Heart right ventricle (tissue), 16 donors: ENCODE measurements at regions not wholly inside any gene's neighbourhood (a gene's known extent, or its start where the extent isn't known, plus 50 kb on each side); places are given as distances from the start of the nearest gene placed in this dataset.

Experiments used
- ATAC-seq, 8 donors: fragments of 200-7000 bp; cut with Tn5 transposase; one replicate each; pipeline ENCODE4 v1.9.1; 2020; ENCODE audit warnings: mild to moderate bottlenecking in 8 of 8, moderate library complexity in 8 of 8, moderate number of reproducible peaks in 1 of 8
- DNase-seq, 2 donors: peaks; one replicate each; pipeline ENCODE4 v3.0.0-alpha.2; 2020
- H3K27ac ChIP-seq, 10 donors: fragments of 200-600 bp; sonication (generic) in 2 of 10; one replicate each; pipeline versions ENCODE4 v1.5.0 to v1.8.0; 2020 to 2022; ENCODE audit warnings: mild to moderate bottlenecking in 3 of 10
- H3K27me3 ChIP-seq, 7 donors: fragments of 200-600 bp; one replicate each; pipeline ENCODE4 v1.8.0; 2021 to 2022; ENCODE audit warnings: mild to moderate bottlenecking in 2 of 7
- H3K36me3 ChIP-seq, 9 donors: fragments of 200-600 bp; sonication (generic) in 1 of 9; one replicate each; pipeline versions ENCODE4 v1.5.0 to v1.8.0; 2020 to 2022; ENCODE audit warnings: mild to moderate bottlenecking in 2 of 9
- H3K4me1 ChIP-seq, 9 donors: fragments of 200-600 bp; sonication (generic) in 1 of 9; one replicate each; pipeline versions ENCODE4 v1.5.0 to v1.8.0; 2020 to 2022; ENCODE audit warnings: mild to moderate bottlenecking in 4 of 9
- H3K4me3 ChIP-seq, 10 donors: fragments of 200-600 bp; sonication (generic) in 2 of 10; one replicate each; pipeline versions ENCODE4 v1.5.0 to v1.8.0; 2020 to 2022; ENCODE audit warnings: mild to moderate bottlenecking in 7 of 10, moderate library complexity in 2 of 10
- H3K9me3 ChIP-seq, 11 donors: fragments of 200-600 bp in 10 of 11; sonication (generic) in 2 of 11; one replicate each; pipeline versions ENCODE4 v1.5.0 to v1.8.0; 2013 to 2022; ENCODE audit warnings: mild to moderate bottlenecking in 2 of 11, control low read depth in 1 of 11, moderate library complexity in 1 of 11
- WGBS, 2 donors: extraction: QIAGEN DNeasy Blood & Tissue Kit; methylation state at CpG; one replicate each; pipeline ENCODE4 v1.1.7; 2013; ENCODE audit warnings: inconsistent platforms in 1 of 2; 5-methylcytosine and 5-hydroxymethylcytosine counted together
- intact Hi-C, 10 donors: fragments of 100-400 bp; cut with DNase I; formaldehyde crosslinking; loops; one replicate each; pipeline versions ENCODE4 v1.11.1 to v1.14.2; 2022
- TF ChIP-seq, protein P1 (sequence below), 9 donors: fragments of 200-600 bp; sonication (generic) in 2 of 9; IDR thresholded peaks; one replicate each; pipeline versions ENCODE4 v1.5.0 to v1.8.0; 2021 to 2022; ENCODE audit warnings: antibody characterized with exemption in 9 of 9, mild to moderate bottlenecking in 5 of 9, moderate library complexity in 1 of 9
- donor health status: Arrhythmogenic right ventricular cardiomyopathy.
- donor health status: ischemic (EF 13 %, LVEDD 7.1; RV severe dilation, severe dysfunction).
- donor health status: healthy with polysubstance abuse.
- donor health status: DM: no; HTN: yes; CAD: no.
- donor health status: DM: no; HTN: no; CAD: no.
- donor health status: ischemic (EF 25% LVEDD 6.9; RV normal size, moderate dysfunction).
- donor health status: ischemic (EF 25% LVEDD 5.7; RV mildly dilated, moderate dysfunction).
- donor health status: healthy.
- donor health status: DM: yes; HTN: yes; CAD: no.
- donor health status: Ischemic cardiomyopathy.
- donor health status: ischemic (EF 35%, LVEDD 5.7; RV mildly dilated, moderate dysfunction).
- donor health status: nonischemic (EF 11% LVEDD 7.7; RV severe dilation, severe dysfunction).
- donor health status: DM: yes; HTN: yes; CAD: no.
- donor health status: PGD.
- donor health status: ischemic (EF 29% LVEDD 5.4; RV normal size, mild dysfunction).
- donor health status: nonischemic (EF 23%, LVEDD 6.1; RV moderate dilation, normal function).

DNA sequence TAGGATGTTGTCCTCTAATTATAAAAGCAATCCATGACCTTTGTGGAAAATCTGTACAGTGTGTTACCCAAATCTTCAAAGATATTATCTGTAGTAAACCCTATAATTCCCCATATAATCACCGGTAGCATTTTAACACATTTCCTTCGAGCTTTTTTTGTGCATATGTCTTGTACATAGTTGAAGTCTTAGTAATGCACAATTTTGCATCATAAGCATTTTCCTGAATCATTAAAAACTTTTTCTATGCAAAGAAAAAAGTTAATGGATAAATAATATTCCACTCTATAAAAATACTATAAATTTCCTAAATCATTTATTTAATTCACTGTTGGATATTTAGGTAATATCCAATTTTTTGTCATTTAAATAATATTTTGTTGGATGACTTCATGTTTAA lies 201.7 kb downstream of the RRAGC start:
- TF ChIP-seq, protein P1, sequence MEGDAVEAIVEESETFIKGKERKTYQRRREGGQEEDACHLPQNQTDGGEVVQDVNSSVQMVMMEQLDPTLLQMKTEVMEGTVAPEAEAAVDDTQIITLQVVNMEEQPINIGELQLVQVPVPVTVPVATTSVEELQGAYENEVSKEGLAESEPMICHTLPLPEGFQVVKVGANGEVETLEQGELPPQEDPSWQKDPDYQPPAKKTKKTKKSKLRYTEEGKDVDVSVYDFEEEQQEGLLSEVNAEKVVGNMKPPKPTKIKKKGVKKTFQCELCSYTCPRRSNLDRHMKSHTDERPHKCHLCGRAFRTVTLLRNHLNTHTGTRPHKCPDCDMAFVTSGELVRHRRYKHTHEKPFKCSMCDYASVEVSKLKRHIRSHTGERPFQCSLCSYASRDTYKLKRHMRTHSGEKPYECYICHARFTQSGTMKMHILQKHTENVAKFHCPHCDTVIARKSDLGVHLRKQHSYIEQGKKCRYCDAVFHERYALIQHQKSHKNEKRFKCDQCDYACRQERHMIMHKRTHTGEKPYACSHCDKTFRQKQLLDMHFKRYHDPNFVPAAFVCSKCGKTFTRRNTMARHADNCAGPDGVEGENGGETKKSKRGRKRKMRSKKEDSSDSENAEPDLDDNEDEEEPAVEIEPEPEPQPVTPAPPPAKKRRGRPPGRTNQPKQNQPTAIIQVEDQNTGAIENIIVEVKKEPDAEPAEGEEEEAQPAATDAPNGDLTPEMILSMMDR (IDR thresholded peaks at IDR 0.05): no peak
- intact Hi-C loops: no loop called here
- no peaks in the 10 kb centered on the region for H3K4me1 ChIP-seq
- H3K36me3 ChIP-seq: no peaks in the 10 kb centered on the region
- DNase-seq (no peak), ATAC-seq (no peak)
- peaks cover 0 to 49% (median 18%) of the 10 kb centered on the region in 7 donors for H3K27me3 ChIP-seq
- H3K27ac ChIP-seq: no peak overlapping the region
- WGBS, 2 donors: 91 to 94% methylated on average over 2 of the region's 2 CpGs
- peaks cover 0 to 9% (median 0%) of the 10 kb centered on the region in 11 donors for H3K9me3 ChIP-seq
- no peak overlapping the region for H3K4me3 ChIP-seq

DNA sequence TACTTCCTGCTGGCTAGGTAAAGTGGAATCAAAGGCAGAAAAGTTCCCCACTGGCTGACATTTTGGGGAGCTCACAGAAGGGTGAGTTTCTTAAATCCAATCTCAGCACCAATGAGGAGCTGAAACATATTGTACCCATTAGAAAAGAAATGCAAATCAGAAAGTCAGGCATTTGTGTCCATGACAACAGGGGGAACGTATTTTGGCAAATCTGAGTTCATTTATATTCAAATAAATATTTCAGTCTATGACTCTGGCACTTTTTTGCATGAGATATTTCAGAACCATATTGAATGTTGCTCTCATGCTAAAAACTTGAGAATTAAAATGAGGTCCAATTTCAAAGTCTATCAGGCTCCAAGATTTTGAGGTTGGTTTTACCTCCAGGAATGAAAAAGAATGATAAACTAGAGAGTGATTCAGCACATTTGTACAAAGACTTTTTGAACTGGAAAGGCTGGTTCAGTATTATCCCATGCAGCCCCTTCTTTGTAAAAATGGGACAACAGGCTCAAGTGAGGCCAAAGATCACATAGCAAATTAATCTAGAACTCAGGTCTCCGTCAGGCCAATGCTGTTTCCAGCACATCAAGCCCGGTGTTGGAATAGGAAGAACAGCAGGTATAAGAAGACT lies 202.2 kb downstream of the RRAGC start:
- TF ChIP-seq, protein P1 (IDR thresholded peaks at IDR 0.05): no peak
- no peak for DNase-seq
- peaks cover 0 to 46% (median 14%) of the 10 kb centered on the region in 7 donors for H3K27me3 ChIP-seq
- peaks cover 0 to 9% (median 0%) of the 10 kb centered on the region in 11 donors for H3K9me3 ChIP-seq
- H3K36me3 ChIP-seq: no peaks in the 10 kb centered on the region
- no peak overlapping the region for H3K4me3 ChIP-seq
- no peaks in the 10 kb centered on the region for H3K4me1 ChIP-seq
- ATAC-seq: no peak
- intact Hi-C loops: no loop called here
- H3K27ac ChIP-seq: no peak overlapping the region
- WGBS, 2 donors: 73 to 79% methylated on average over 3 of the region's 3 CpGs

DNA sequence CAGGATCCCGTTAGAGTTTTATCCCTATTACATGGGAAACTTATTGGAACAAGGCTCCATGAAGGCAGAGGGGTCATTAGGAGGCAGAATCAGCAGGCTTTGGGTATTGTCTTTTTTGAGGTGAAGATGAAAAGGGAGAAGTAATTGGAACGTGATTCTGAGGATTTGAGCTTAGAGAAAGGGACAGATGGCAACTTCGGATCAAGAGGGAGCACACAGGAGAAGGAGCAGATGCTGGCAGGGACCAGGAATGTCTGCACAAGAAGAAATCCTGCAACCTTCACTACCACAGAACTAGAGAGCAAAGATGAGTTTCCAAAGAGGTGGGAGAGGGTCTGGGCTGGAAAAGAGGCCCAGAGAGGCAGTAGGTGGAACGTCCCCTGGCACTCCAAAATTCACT lies 202.8 kb downstream of the RRAGC start:
- no peak for DNase-seq
- Histone ChIP-seq H3K9me3 (peaks cover 0 to 9% (median 0%) of the 10 kb centered on the region in 11 donors), H3K4me3 (no peak overlapping the region), H3K36me3 (no peaks in the 10 kb centered on the region), H3K27me3 (peaks cover 0 to 40% (median 8%) of the 10 kb centered on the region in 7 donors), H3K4me1 (no peaks in the 10 kb centered on the region), H3K27ac (no peak overlapping the region)
- TF ChIP-seq, protein P1 (IDR thresholded peaks at IDR 0.05): no peak
- intact Hi-C loops: no loop called here
- 55 to 64% methylated on average over 4 of the region's 4 CpGs for WGBS, 2 donors
- no peak for ATAC-seq

DNA sequence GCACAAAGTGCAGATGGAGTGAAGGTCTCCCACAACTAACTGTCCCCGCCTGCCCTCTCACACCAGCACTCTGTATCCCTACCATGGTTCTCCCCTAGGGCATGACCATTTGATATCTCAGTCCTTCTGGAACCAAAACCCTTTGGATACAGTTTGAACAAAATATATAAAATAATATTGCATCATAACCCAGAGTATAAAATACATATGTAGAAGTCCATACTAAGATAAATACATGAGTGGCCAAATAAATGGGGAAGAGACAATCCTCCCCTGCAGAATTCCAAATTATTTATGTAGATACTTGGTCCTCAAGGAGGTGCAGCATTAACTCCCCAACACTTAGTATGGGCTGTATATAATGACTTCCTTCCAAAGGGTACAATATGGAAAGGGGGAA lies 207.4 kb downstream of the RRAGC start:
- Histone ChIP-seq H3K4me3 (no peak overlapping the region), H3K27ac (no peak overlapping the region), H3K27me3 (peaks cover 0 to 37% (median 14%) of the 10 kb centered on the region in 7 donors), H3K4me1 (no peaks in the 10 kb centered on the region), H3K9me3 (no peaks in the 10 kb centered on the region), H3K36me3 (no peaks in the 10 kb centered on the region)
- intact Hi-C loops: no loop called here
- TF ChIP-seq, protein P1 (IDR thresholded peaks at IDR 0.05): no peak
- no peak for ATAC-seq
- DNase-seq: no peak
- 95 to 100% methylated on average over 1 of the region's 1 CpG for WGBS, 2 donors
